ENCODE measurements at regions not wholly inside any gene's neighbourhood (a gene's known extent, or its start where the extent isn't known, plus 50 kb on each side); places are given as distances from the start of the nearest gene placed in this dataset.

GRCh38 chr13:38429916-38430315, 80.3 kb downstream of the UFM1 start:
- ChIA-PET SMC1A (ENCODE audit: uncharacterized antibody, unreplicated experiment) (interaction anchor here (1.5 kb wide), 1 partner anchor 16 kb away, joined by 3 read pairs; no protein-coding TSS in a partner anchor), CTCF (no interaction called here), POLR2A (no interaction called here), RAD21 (ENCODE audit: unreplicated experiment) (interaction anchor here (0.6 to 1.8 kb wide), 2 partner anchors 81 to 454 kb away, joined by 3 to 5 read pairs; partner anchors contain the start of gene UFM1)
- no peaks in the 10 kb centered on the region for H3K4me1 ChIP-seq (ENCODE audit: control insufficient read depth, insufficient read depth, low read length)
- no peak for ATAC-seq
- no peaks in the 10 kb centered on the region for H3K79me2 ChIP-seq (ENCODE audit: control insufficient read depth, insufficient read depth, low read length)
- H3K4me2 ChIP-seq (ENCODE audit: control insufficient read depth, insufficient read depth), result no peak overlapping the region
- in situ Hi-C loops (cut with MboI), result no loop called here
- DNase-seq (ENCODE audit: low read depth, low spot score), result no peak
- intact Hi-C loops (cut with micrococcal nuclease; ENCODE audit: unreplicated experiment), result no loop called here
- no peaks in the 10 kb centered on the region for H4K20me1 ChIP-seq (ENCODE audit: control insufficient read depth, insufficient read depth)
- no peak overlapping the region for H3K4me3 ChIP-seq
- H3K27ac ChIP-seq (ENCODE audit: control insufficient read depth, insufficient read depth), result no peak overlapping the region
- no peaks in the 10 kb centered on the region for H3K36me3 ChIP-seq (ENCODE audit: control insufficient read depth in 2 of 2, insufficient read depth in 2 of 2, low read length in 1 of 2)
- no peaks in the 10 kb centered on the region for H3K9me3 ChIP-seq (replicated peaks; ENCODE audit: control insufficient read depth, insufficient read depth, low read length)
- no peak overlapping the region for H2AFZ ChIP-seq (ENCODE audit: control insufficient read depth, low read depth, low read length)
- no peak for FAIRE-seq
- no peak overlapping the region for H3K9ac ChIP-seq (ENCODE audit: control insufficient read depth, insufficient read depth, low read length)
- TF ChIP-seq TBL1XR1 (IDR thresholded peaks at IDR 0.05; ENCODE audit: low read depth, low read length), result no peak
- TF ChIP-seq, protein P1, sequence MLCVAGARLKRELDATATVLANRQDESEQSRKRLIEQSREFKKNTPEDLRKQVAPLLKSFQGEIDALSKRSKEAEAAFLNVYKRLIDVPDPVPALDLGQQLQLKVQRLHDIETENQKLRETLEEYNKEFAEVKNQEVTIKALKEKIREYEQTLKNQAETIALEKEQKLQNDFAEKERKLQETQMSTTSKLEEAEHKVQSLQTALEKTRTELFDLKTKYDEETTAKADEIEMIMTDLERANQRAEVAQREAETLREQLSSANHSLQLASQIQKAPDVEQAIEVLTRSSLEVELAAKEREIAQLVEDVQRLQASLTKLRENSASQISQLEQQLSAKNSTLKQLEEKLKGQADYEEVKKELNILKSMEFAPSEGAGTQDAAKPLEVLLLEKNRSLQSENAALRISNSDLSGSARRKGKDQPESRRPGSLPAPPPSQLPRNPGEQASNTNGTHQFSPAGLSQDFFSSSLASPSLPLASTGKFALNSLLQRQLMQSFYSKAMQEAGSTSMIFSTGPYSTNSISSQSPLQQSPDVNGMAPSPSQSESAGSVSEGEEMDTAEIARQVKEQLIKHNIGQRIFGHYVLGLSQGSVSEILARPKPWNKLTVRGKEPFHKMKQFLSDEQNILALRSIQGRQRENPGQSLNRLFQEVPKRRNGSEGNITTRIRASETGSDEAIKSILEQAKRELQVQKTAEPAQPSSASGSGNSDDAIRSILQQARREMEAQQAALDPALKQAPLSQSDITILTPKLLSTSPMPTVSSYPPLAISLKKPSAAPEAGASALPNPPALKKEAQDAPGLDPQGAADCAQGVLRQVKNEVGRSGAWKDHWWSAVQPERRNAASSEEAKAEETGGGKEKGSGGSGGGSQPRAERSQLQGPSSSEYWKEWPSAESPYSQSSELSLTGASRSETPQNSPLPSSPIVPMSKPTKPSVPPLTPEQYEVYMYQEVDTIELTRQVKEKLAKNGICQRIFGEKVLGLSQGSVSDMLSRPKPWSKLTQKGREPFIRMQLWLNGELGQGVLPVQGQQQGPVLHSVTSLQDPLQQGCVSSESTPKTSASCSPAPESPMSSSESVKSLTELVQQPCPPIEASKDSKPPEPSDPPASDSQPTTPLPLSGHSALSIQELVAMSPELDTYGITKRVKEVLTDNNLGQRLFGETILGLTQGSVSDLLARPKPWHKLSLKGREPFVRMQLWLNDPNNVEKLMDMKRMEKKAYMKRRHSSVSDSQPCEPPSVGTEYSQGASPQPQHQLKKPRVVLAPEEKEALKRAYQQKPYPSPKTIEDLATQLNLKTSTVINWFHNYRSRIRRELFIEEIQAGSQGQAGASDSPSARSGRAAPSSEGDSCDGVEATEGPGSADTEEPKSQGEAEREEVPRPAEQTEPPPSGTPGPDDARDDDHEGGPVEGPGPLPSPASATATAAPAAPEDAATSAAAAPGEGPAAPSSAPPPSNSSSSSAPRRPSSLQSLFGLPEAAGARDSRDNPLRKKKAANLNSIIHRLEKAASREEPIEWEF (IDR thresholded peaks at IDR 0.05; ENCODE audit: insufficient replicate concordance, low read depth, low read length), result no peak
- no peak for TF ChIP-seq NFYB (IDR thresholded peaks at IDR 0.05; ENCODE audit: insufficient read depth, low read depth, low read length)
- no peak for TF ChIP-seq CREB1 (IDR thresholded peaks at IDR 0.05; ENCODE audit: low read depth)
- 100% methylated on average over 1 of the region's 1 CpG for WGBS (ENCODE audit: insufficient coverage, insufficient replicate concordance, low lambda C conversion rate, missing lambda C conversion rate)
- BruUV-seq (replicated peaks), result no TSS peak
- no peaks in the 10 kb centered on the region for H3K27me3 ChIP-seq (replicated peaks in 1 of 2; ENCODE audit: control insufficient read depth in 2 of 2, insufficient read depth in 2 of 2, low read length in 1 of 2)

Measured in GM12878 (cell line).